Activated naive CD4-positive, alpha-beta T cell treated with anti-CD3 and anti-CD28 coated beads, Interleukin-2, amount 10 ng/mL, durations not matched to agents 7 days and 5 days (primary cell): ENCODE measurements at regions not wholly inside any gene's neighbourhood (a gene's known extent, or its start where the extent isn't known, plus 50 kb on each side); places are given as distances from the start of the nearest gene placed in this dataset.

Source experiments
- CTCF ChIA-PET: fragments of 350-600 bp; sonication (Branson Sonifier 250); formaldehyde crosslinking; loops from one replicate; lab custom pipeline; 2021; ENCODE audit warnings: antibody characterized with exemption; lab: Charles Lee
- DNase-seq: peaks from one replicate; pipeline ENCODE4 v3.0.0-alpha.2; 2020
- H3K27ac Mint-ChIP-seq: one replicate; pipeline ENCODE4 v1.8.0; 2021; ENCODE audit warnings: mild to moderate bottlenecking, moderate library complexity, mixed read lengths
- H3K27me3 Mint-ChIP-seq: one replicate; pipeline ENCODE4 v1.8.0; 2021; ENCODE audit warnings: mild to moderate bottlenecking, mixed read lengths
- H3K36me3 Mint-ChIP-seq: one replicate; pipeline ENCODE4 v1.8.0; 2021; ENCODE audit warnings: mixed read lengths
- H3K4me1 Mint-ChIP-seq: one replicate; pipeline ENCODE4 v1.8.0; 2021; ENCODE audit warnings: mixed read lengths
- H3K4me3 Mint-ChIP-seq: one replicate; pipeline ENCODE4 v1.8.0; 2021; ENCODE audit warnings: mild to moderate bottlenecking, moderate library complexity, mixed read lengths
- H3K9me3 Mint-ChIP-seq: one replicate; pipeline ENCODE4 v1.8.0; 2021; ENCODE audit warnings: mixed read lengths

DNA sequence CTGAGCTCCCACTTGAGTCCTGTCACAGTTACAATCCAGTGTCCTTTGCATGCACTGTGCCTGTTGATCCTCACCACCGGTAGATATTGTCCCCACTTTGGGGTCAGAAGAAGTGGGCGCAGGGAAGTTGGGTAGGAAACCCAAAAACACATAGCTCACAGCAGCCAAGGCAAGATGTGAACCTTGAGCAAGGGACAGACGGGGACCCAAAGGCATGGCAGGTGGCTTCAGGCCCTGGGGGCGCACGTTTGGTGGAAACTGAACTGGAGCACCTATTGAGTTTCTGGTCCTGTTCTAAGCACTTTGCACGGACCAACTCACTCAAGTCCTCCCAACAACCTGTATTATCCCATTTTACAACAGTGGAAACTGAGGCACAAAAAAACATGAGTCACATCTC is 82.8 kb upstream of the ZNF716 start:
- no peaks in the 10 kb centered on the region for H3K36me3 Mint-ChIP-seq
- H3K4me3 Mint-ChIP-seq, result no peak overlapping the region
- H3K9me3 Mint-ChIP-seq, result peaks cover 58% of the 10 kb centered on the region
- DNase-seq, result no peak
- H3K27me3 Mint-ChIP-seq, result no peaks in the 10 kb centered on the region
- H3K4me1 Mint-ChIP-seq, result no peaks in the 10 kb centered on the region
- H3K27ac Mint-ChIP-seq, result no peak overlapping the region
- CTCF ChIA-PET, result no interaction called here

DNA sequence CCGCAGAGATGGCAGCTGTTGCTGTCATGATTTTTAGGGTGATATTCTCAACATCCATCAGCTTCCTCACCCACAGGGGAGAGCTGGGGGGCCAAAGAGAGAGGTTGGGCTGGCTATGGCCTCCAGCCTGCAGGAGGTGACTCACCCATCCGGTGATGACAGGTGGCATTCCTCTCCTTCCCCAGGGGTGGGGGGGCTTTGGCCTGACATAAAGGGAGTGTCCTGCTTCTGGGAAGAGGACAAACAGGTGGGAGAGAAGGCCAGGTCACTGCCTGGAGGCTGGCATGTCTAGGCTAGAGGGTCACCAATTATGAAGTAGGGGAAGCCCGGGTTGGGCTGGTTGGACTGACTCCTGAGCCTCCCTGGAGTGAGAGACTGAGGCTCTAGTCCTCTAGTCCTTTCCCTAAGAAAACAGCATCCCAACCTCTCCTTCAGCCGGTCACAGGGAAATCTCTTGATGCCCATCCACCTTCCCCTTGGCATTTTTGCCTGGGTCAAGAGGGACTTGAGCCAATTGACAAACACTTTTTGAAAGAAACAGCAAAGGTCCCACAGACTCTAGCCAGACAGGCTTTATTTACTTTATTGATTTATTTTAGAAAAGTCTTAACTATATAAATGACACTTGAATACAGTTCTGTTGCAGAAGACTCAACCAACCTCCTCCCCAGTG is 79.8 kb upstream of the ZNF716 start:
- Mint-ChIP-seq H3K4me3 (no peak overlapping the region), H3K27ac (no peak overlapping the region), H3K9me3 (peaks cover 56% of the 10 kb centered on the region), H3K27me3 (no peaks in the 10 kb centered on the region), H3K4me1 (no peaks in the 10 kb centered on the region), H3K36me3 (no peaks in the 10 kb centered on the region)
- CTCF ChIA-PET, result no interaction called here
- DNase-seq, result no peak

DNA sequence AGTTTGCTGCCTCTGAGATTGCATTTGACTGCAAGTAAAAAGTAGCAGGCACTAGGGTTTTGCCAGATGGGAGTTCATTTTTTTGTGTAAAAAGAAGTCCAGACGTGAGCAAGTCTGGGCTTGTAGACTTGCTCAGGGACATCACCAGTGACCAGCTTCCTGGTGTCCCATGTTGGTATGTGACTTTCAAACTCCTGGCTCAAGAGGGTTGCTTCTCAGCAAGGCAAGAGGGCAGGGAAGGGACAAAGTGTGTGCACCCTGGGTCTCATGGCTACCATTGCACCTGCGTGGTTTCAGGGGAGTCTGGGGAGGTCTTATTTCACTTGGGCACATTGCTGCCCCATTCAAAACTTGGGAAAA is 79.3 kb upstream of the ZNF716 start:
- H3K4me1 Mint-ChIP-seq, result no peaks in the 10 kb centered on the region
- no peak overlapping the region for H3K4me3 Mint-ChIP-seq
- no peaks in the 10 kb centered on the region for H3K27me3 Mint-ChIP-seq
- H3K27ac Mint-ChIP-seq, result no peak overlapping the region
- CTCF ChIA-PET, result no interaction called here
- H3K9me3 Mint-ChIP-seq, result peaks cover 57% of the 10 kb centered on the region
- no peak for DNase-seq
- H3K36me3 Mint-ChIP-seq, result no peaks in the 10 kb centered on the region

DNA sequence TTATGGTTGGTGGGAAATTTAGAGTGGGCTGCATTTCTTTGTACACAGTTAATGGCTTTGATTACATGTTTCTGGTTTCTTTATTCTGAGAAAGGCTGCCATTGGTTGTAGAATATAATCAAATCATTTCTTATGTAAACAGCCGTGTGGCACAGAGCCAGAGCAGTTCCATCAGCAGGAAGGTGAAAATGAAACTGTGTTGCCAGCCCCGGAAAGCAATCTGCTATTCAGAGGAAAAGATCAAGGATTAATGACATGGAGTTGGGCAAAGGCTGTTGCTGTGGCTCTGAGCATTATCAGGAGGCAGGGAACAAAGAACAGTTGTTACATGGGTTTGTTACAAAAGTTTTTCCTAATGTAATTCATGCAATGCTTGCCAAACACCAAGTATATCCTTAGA is 74.2 kb upstream of the ZNF716 start:
- H3K9me3 Mint-ChIP-seq, result peaks cover 57% of the 10 kb centered on the region

DNA sequence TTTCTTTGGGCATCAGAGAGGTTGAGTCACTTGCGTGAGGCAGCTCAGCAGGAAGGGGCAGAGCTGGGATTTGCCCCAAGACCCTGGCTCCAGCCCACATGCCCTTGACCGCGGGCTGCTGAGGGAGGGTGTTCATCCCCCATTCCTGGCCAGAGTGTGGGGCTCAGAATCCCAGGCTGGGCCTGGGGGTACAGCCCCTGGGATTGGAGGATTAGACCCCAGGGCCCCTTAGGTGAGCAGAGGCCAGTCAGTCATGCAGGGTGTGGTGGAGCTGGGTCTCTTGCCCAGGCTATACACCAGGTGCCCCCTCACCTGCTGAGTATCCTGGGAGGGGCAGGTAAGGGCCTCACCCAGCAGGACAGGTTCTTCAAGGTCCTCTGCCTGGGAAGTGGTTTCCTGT is 68.4 kb upstream of the ZNF716 start:
- CTCF ChIA-PET, result no interaction called here
- Mint-ChIP-seq H3K27ac (no peak overlapping the region), H3K4me1 (no peaks in the 10 kb centered on the region), H3K36me3 (no peaks in the 10 kb centered on the region), H3K4me3 (no peak overlapping the region), H3K9me3 (peaks cover 44% of the 10 kb centered on the region), H3K27me3 (no peaks in the 10 kb centered on the region)
- no peak for DNase-seq

More for the DNA sequence above, 74.2 kb upstream of the ZNF716 start:
- DNase-seq, result no peak
- Mint-ChIP-seq H3K27me3 (no peaks in the 10 kb centered on the region), H3K4me3 (no peak overlapping the region), H3K4me1 (no peaks in the 10 kb centered on the region), H3K27ac (no peak overlapping the region), H3K36me3 (no peaks in the 10 kb centered on the region)
- CTCF ChIA-PET, result no interaction called here

DNA sequence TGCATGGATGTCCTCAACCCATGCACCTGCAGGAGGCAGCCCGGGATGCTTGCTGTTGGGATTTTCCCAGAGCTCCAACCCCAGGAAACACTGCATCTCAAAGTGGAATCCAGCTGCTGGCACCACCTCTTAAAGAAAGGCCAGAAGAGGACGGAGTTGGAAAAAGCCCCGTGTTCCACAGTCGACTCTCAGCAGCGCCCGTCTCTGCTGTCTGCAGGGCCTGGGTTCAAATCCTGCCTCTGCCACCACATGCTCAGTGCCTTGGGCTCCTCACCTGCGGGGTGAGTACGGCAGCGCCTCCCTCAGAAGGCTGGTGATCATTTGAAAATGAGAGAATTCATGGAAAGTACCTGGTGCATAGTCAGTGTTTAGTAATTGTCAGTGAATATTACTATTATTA is 65.6 kb upstream of the ZNF716 start:
- no peak overlapping the region for H3K4me3 Mint-ChIP-seq
- H3K4me1 Mint-ChIP-seq, result no peaks in the 10 kb centered on the region
- no peaks in the 10 kb centered on the region for H3K27me3 Mint-ChIP-seq
- peaks cover 54% of the 10 kb centered on the region for H3K9me3 Mint-ChIP-seq
- DNase-seq, result no peak
- no peaks in the 10 kb centered on the region for H3K36me3 Mint-ChIP-seq
- CTCF ChIA-PET, result no interaction called here
- no peak overlapping the region for H3K27ac Mint-ChIP-seq

DNA sequence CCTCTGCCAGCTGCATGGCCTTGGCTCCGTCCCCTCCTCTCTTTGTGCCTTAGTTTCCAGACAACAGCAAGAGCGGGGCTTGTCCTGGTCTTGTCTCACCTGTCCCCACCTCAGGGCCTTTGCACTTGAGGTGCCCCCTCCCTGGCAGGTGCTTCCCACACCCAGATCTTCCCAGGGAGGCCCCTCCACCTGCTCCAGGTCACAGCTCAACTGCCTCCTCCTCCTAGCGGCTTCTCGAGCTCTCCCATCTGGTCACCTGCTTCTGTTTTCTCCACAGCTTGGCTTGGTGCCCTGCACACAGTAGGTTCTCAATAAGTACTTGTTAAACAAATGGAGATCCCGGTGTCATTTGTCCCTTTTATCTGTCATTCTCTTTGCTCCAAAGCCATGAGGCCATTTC is 64.3 kb upstream of the ZNF716 start:
- no peak for DNase-seq
- CTCF ChIA-PET, result no interaction called here

DNA sequence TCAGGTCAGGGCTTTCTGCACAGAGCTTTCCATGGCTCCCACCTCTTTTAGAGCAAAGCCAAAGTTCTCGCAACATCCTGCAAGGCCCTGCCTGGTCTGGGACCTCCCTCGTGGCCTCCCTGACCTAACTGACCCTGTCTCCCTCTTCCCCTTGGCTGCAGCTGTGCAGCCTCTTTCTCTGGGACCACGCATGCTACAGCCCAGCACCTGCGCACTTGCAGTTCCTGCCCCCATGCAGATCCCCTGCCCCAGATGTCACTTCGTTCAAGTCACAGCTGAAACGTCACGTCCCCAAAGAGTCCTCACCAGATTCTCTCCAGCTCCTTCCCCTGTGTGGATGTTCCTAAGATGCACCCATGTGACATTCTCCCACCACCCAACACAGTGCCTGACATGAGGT is 61.2 kb upstream of the ZNF716 start:
- Mint-ChIP-seq H3K9me3 (peaks cover 49% of the 10 kb centered on the region), H3K36me3 (no peaks in the 10 kb centered on the region), H3K27me3 (no peaks in the 10 kb centered on the region), H3K27ac (no peak overlapping the region), H3K4me3 (no peak overlapping the region), H3K4me1 (no peaks in the 10 kb centered on the region)
- no peak for DNase-seq
- CTCF ChIA-PET, result no interaction called here

More for the DNA sequence above, 64.3 kb upstream of the ZNF716 start:
- H3K27ac Mint-ChIP-seq, result no peak overlapping the region
- H3K9me3 Mint-ChIP-seq, result peaks cover 56% of the 10 kb centered on the region
- H3K4me3 Mint-ChIP-seq, result no peak overlapping the region
- no peaks in the 10 kb centered on the region for H3K4me1 Mint-ChIP-seq
- no peaks in the 10 kb centered on the region for H3K27me3 Mint-ChIP-seq
- H3K36me3 Mint-ChIP-seq, result no peaks in the 10 kb centered on the region

DNA sequence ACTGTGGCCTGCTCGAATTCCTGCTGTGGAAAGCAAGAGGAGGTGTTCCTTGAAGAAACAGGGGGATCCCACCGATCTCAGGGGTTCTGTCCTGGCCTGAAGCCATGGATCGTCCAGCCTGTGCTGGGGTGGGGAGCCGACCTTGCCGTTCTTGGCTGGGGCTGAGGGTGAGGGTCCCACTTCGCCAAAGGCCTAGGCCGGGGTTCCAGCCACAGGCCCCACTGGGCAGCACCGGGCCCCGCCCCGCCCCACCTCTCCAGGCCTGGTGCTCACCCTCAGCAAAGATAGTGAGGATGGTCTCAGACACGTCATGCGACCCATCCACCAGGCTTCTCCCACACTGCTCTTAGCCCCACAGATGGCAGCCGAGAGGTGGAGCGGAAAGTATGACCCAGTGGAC is 51.4 kb upstream of the ZNF716 start:
- no peak overlapping the region for H3K4me3 Mint-ChIP-seq
- CTCF ChIA-PET, result no interaction called here
- no peak overlapping the region for H3K27ac Mint-ChIP-seq
- H3K4me1 Mint-ChIP-seq, result no peaks in the 10 kb centered on the region
- peaks cover 35% of the 10 kb centered on the region for H3K9me3 Mint-ChIP-seq
- H3K27me3 Mint-ChIP-seq, result no peaks in the 10 kb centered on the region
- no peak for DNase-seq
- no peaks in the 10 kb centered on the region for H3K36me3 Mint-ChIP-seq

DNA sequence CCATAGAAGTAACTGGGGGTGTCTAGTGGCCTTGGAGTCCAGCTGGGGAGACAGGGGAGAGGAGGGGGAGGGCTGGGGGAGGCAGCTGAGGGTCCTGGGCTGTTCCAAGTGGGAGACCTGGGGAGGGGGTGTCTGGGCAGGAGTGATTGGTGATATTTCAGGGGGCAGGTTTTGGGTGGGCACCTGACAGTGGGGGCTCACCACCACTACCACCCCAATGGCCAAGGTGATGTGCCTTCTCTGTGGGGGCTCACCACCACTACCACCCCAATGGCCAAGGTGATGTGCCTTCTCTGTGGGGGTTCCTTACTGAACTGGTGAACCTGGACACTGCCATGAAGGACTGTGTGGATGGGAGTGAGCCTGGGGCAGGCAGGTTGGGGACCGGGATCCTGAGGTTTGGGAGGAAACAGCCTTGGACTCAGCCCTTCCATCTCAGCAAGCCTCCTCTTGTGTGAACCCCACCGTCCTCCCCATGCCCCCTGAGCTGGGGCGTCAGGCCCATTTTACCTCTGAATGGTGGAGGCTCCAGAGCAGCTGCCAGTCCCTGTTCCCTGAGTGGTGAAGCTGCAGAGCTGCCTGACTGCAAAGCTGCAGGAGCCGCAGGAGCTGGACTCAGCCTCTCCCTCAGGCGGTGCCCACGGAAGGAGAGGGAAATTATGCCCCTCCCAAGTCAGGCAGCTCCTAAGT is 50.6 kb upstream of the ZNF716 start:
- H3K27me3 Mint-ChIP-seq, result no peaks in the 10 kb centered on the region
- no peak for DNase-seq
- peaks cover 2% of the 10 kb centered on the region for H3K36me3 Mint-ChIP-seq
- peaks cover 39% of the 10 kb centered on the region for H3K9me3 Mint-ChIP-seq
- CTCF ChIA-PET, result no interaction called here
- no peaks in the 10 kb centered on the region for H3K4me1 Mint-ChIP-seq
- no peak overlapping the region for H3K27ac Mint-ChIP-seq
- no peak overlapping the region for H3K4me3 Mint-ChIP-seq

DNA sequence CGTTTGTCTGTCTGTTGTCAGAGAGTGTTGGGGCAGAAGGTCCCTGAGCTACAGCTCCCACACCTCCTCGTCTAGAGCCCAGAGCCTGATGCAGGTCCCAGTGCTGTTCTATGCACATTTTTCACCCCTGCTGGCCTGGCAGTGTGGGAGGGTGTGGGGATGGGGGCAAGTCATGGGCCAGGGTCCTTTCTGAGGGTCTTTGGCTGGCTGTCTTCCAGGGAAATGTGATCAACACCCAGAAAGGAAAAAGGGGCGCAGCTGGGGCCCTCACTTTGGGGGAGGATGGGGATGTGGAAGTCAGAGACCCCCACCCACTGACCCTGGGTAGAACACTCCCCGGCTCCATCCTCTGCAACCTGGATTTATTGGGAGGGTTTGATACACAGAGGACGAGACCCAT is 50.0 kb upstream of the ZNF716 start:
- no peak for DNase-seq
- CTCF ChIA-PET, result no interaction called here
- H3K9me3 Mint-ChIP-seq, result peaks cover 34% of the 10 kb centered on the region

More for the DNA sequence above, 50.0 kb upstream of the ZNF716 start:
- Mint-ChIP-seq H3K4me1 (no peaks in the 10 kb centered on the region), H3K36me3 (peaks cover 2% of the 10 kb centered on the region), H3K27ac (no peak overlapping the region), H3K27me3 (no peaks in the 10 kb centered on the region), H3K4me3 (no peak overlapping the region)
